H1 (cell line): ENCODE measurements at regions not wholly inside any gene's neighbourhood (a gene's known extent, or its start where the extent isn't known, plus 50 kb on each side); places are given as distances from the start of the nearest gene placed in this dataset.

Experiments used
- ASH2L ChIP-seq: fragments of 200-600, 300-600 bp; sonication (generic); IDR thresholded peaks from one replicate; pipeline ENCODE4 v1.7.1; 2017; ENCODE audit warnings: low read length
- ATF3 ChIP-seq: IDR thresholded peaks from 2 replicates; pipeline ENCODE4 v1.6.1; 2011; ENCODE audit warnings: low read depth, mild to moderate bottlenecking, low read length; ENCODE audit not compliant: insufficient read depth
- CBX5 ChIP-seq: fragments of 300-800, 300-1000 bp; sonication (generic); IDR thresholded peaks from 2 replicates; pipeline ENCODE4 v1.7.1; 2016; ENCODE audit warnings: antibody characterized with exemption, low read length, low read depth
- CHD7 ChIP-seq: fragments of 300-600 bp; sonication (generic); IDR thresholded peaks from 2 replicates; pipeline ENCODE4 v1.7.1; 2012; ENCODE audit warnings: low read length, moderate library complexity, mild to moderate bottlenecking, inconsistent platforms; ENCODE audit not compliant: insufficient replicate concordance
- CTCF ChIP-seq, 3 experiments: IDR thresholded peaks; 1 replicate in 2 of 3; 2 replicates in 1 of 3; pipeline versions ENCODE4 v1.5.1 to v1.6.1; 2011; ENCODE audit warnings: low read length in 3 of 3, mild to moderate bottlenecking in 3 of 3, inconsistent platforms in 2 of 3, low read depth in 1 of 3, moderate library complexity in 1 of 3; ENCODE audit not compliant: insufficient read depth in 1 of 3; ENCODE audit errors: control extremely low read depth in 1 of 3
- FOSL1 ChIP-seq: IDR thresholded peaks from 2 replicates; pipeline ENCODE4 v1.6.1; 2011; ENCODE audit warnings: mild to moderate bottlenecking, low read depth, low read length, moderate library complexity; ENCODE audit not compliant: insufficient read depth
- JUND ChIP-seq: IDR thresholded peaks from 2 replicates; pipeline ENCODE4 v1.6.1; 2011; ENCODE audit warnings: mild to moderate bottlenecking, improper control_type of control experiment, low read length
- POLR2A ChIP-seq, 2 experiments: IDR thresholded peaks; 1 replicate in 1 of 2; 2 replicates in 1 of 2; pipeline ENCODE4 v1.6.1; 2011; ENCODE audit warnings: low read depth in 2 of 2, low read length in 2 of 2, mild to moderate bottlenecking in 2 of 2; ENCODE audit errors: control extremely low read depth in 1 of 2
- SP2 ChIP-seq: IDR thresholded peaks from 2 replicates; pipeline ENCODE4 v1.6.1; 2012; ENCODE audit warnings: mild to moderate bottlenecking, low read length, inconsistent platforms
- TAF7 ChIP-seq: optimal IDR thresholded peaks from 2 replicates; pipeline ENCODE3; 2011; ENCODE audit warnings: low read depth, mild to moderate bottlenecking, inconsistent platforms, low read length, moderate library complexity, borderline replicate concordance

GRCh38 chr10:4658777-4659176, 167.2 kb upstream of the AKR1E2 start (continued):
- TF ChIP-seq CHD7 = no peak
- TF ChIP-seq CBX5 = no peak
- TF ChIP-seq CTCF (IDR thresholded peaks at IDR 0.05; ENCODE audit: control extremely low read depth in 1 of 3, insufficient read depth in 1 of 3, low read depth in 1 of 3, low read length in 3 of 3) = no peak
- no peak for TF ChIP-seq JUND
- TF ChIP-seq ATF3 = no peak
- no peak for TF ChIP-seq TAF7
- no peak for TF ChIP-seq POLR2A (IDR thresholded peaks at IDR 0.05; ENCODE audit: control extremely low read depth in 1 of 2, low read depth in 2 of 2, low read length in 2 of 2)
- TF ChIP-seq FOSL1 = no peak
- TF ChIP-seq ASH2L = no peak
- no peak for TF ChIP-seq SP2
